HCT116 (cell line): ENCODE measurements at regions not wholly inside any gene's neighbourhood (a gene's known extent, or its start where the extent isn't known, plus 50 kb on each side); places are given as distances from the start of the nearest gene placed in this dataset.

Experiments
- ATAC-seq: fragments of 200-7000 bp; cut with Tn5 transposase; 2 replicates; pipeline ENCODE4 v1.9.1; 2020; ENCODE audit warnings: mild to moderate bottlenecking, moderate library complexity
- BruUV-seq: library from RNA; stranded (reverse); fragments of 400-500 nt; replicated peaks from 2 replicates; lab custom pipeline; 2021; lab: Mats Ljungman, UMichigan
- CTCF ChIA-PET: fragments of 300-600 bp; sonication (Branson Sonifier 250); formaldehyde crosslinking; loops from one replicate; lab custom pipeline; 2021; ENCODE audit warnings: antibody characterized with exemption; lab: Charles Lee
- POLR2A ChIA-PET: fragments of 300-600, 350-600 bp; sonication (Branson Sonifier 250); formaldehyde crosslinking; loops from one replicate; lab custom pipeline; 2021; ENCODE audit warnings: antibody characterized with exemption; lab: Charles Lee
- RAD21 ChIA-PET, 2 experiments: fragments of 300-600 bp; sonication (Branson Sonifier 250); formaldehyde crosslinking; loops; one replicate each; lab custom pipeline; 2023; ENCODE audit warnings: low total read pairs in 2 of 2; ENCODE audit not compliant: uncharacterized antibody in 2 of 2, unreplicated experiment in 2 of 2, low non-redundant PET in 1 of 2; lab: Charles Lee
- DNase-seq: peaks from one replicate; pipeline ENCODE4 v3.0.0-alpha.2; 2010; ENCODE audit warnings: low read depth, low spot score
- H2AFZ ChIP-seq: fragments of 200-600 bp; shearing (Covaris generic), sonication (generic); 2 replicates; pipeline ENCODE4 v1.6.1; 2017; ENCODE audit warnings: low read depth, mixed run types, mixed read lengths, antibody characterized with exemption, low read length; ENCODE audit not compliant: poor library complexity, severe bottlenecking
- H3K27ac ChIP-seq: 2 replicates; pipeline ENCODE4 v1.5.1; 2012; ENCODE audit warnings: low read depth, low read length
- H3K27me3 ChIP-seq: fragments of 200-600 bp; sonication (generic); 2 replicates; pipeline ENCODE4 v1.6.1; 2016; ENCODE audit warnings: mixed run types, low read length, mixed read lengths; ENCODE audit not compliant: insufficient read depth
- H3K36me3 ChIP-seq, 2 experiments: fragments of 200-500 bp in 1 of 2; fragments of 200-600 bp in 1 of 2; sonication (Bioruptor generic) in 1 of 2; sonication (generic) in 1 of 2; 2 replicates each; pipeline versions ENCODE4 v1.5.1 to v1.6.1; 2014 to 2016; ENCODE audit warnings: low read length in 2 of 2, inconsistent platforms in 1 of 2, mixed read lengths in 1 of 2, mixed run types in 1 of 2; ENCODE audit not compliant: insufficient read depth in 2 of 2, control insufficient read depth in 1 of 2
- H3K4me1 ChIP-seq, 2 experiments: fragments of 200-600 bp in 1 of 2; sonication (generic) in 1 of 2; 2 replicates each; pipeline versions ENCODE4 v1.5.1 to v1.6.1; 2012 to 2017; ENCODE audit warnings: low read length in 2 of 2, inconsistent platforms in 1 of 2, mild to moderate bottlenecking in 1 of 2, mixed read lengths in 1 of 2, mixed run types in 1 of 2, moderate library complexity in 1 of 2; ENCODE audit not compliant: insufficient read depth in 2 of 2, control insufficient read depth in 1 of 2
- H3K4me2 ChIP-seq: fragments of 200-600 bp; sonication (generic); 2 replicates; pipeline ENCODE4 v1.6.1; 2017; ENCODE audit warnings: mixed run types, low read length, mixed read lengths
- H3K4me3 ChIP-seq, 2 experiments: fragments of 200-600 bp in 1 of 2; sonication (generic) in 1 of 2; replicated peaks in 1 of 2; 2 replicates each; pipeline ENCODE4 v1.5.1; 2011 to 2016; ENCODE audit warnings: low read length in 2 of 2, control low read depth in 1 of 2, low read depth in 1 of 2, mild to moderate bottlenecking in 1 of 2, mixed read lengths in 1 of 2, mixed run types in 1 of 2
- H3K79me2 ChIP-seq: fragments of 200-600 bp; sonication (generic); 2 replicates; pipeline ENCODE4 v1.6.1; 2017; ENCODE audit warnings: mild to moderate bottlenecking, mixed run types, low read length, moderate library complexity, mixed read lengths; ENCODE audit not compliant: insufficient read depth
- H3K9ac ChIP-seq: fragments of 200-600 bp; sonication (generic); 2 replicates; pipeline ENCODE4 v1.6.1; 2016; ENCODE audit warnings: low read length, mixed read lengths
- H3K9me2 ChIP-seq: fragments of 200-600 bp; sonication (generic), shearing (Covaris generic); 2 replicates; pipeline ENCODE4 v1.6.1; 2017; ENCODE audit warnings: mixed run types, mild to moderate bottlenecking, moderate library complexity; ENCODE audit not compliant: insufficient read depth
- H3K9me3 ChIP-seq, 2 experiments: fragments of 200-500 bp in 1 of 2; fragments of 200-600 bp in 1 of 2; sonication (Bioruptor generic) in 1 of 2; sonication (generic) in 1 of 2; 2 replicates each; pipeline ENCODE4 v1.6.1; 2014 to 2017; ENCODE audit warnings: low read length in 2 of 2, mixed read lengths in 2 of 2, inconsistent platforms in 1 of 2, low read depth in 1 of 2, mild to moderate bottlenecking in 1 of 2, mixed run types in 1 of 2, moderate library complexity in 1 of 2; ENCODE audit not compliant: control insufficient read depth in 1 of 2, insufficient read depth in 1 of 2
- H4K20me1 ChIP-seq: fragments of 200-600 bp; sonication (generic), shearing (Covaris generic); 2 replicates; pipeline ENCODE4 v1.6.1; 2017; ENCODE audit warnings: mixed run types, mild to moderate bottlenecking, moderate library complexity; ENCODE audit not compliant: insufficient read depth
- CBX3 ChIP-seq: IDR thresholded peaks from 2 replicates; pipeline ENCODE4 v1.6.1; 2012; ENCODE audit warnings: low read depth
- CEBPB ChIP-seq: IDR thresholded peaks from 2 replicates; pipeline ENCODE4 v1.6.1; 2012; ENCODE audit warnings: low read depth
- EZH2 ChIP-seq: fragments of 200-600 bp; sonication (generic); IDR thresholded peaks from 2 replicates; pipeline ENCODE4 v1.6.1; 2017; ENCODE audit warnings: antibody characterized with exemption, mixed run types
- JUND ChIP-seq: IDR thresholded peaks from 2 replicates; pipeline ENCODE4 v1.6.1; 2012
- SRF ChIP-seq: IDR thresholded peaks from 2 replicates; pipeline ENCODE4 v1.6.1; 2012; ENCODE audit warnings: low read depth
- ZBTB33 ChIP-seq: IDR thresholded peaks from 2 replicates; pipeline ENCODE4 v1.6.1; 2011; ENCODE audit warnings: mild to moderate bottlenecking, low read length, moderate library complexity; ENCODE audit not compliant: insufficient replicate concordance; ENCODE audit errors: extremely low read depth
- ZNF274 ChIP-seq: fragments of 200-500 bp; sonication (Bioruptor generic); IDR thresholded peaks from 2 replicates; pipeline ENCODE4 v1.6.1; 2014; ENCODE audit warnings: mild to moderate bottlenecking, low read depth, low read length, inconsistent platforms
- intact Hi-C: fragments of 100-400 bp; cut with micrococcal nuclease; formaldehyde crosslinking; loops from 2 replicates; pipeline ENCODE4 v1.10.0; 2022

GRCh38 chr5:119808474-119808873 is 179.1 kb downstream of the FAM170A start:
- Histone ChIP-seq H3K4me1 (no peaks in the 10 kb centered on the region), H3K79me2 (no peaks in the 10 kb centered on the region), H3K36me3 (no peaks in the 10 kb centered on the region), H3K27ac (no peak overlapping the region), H3K4me3 (no peak overlapping the region), H3K9me2 (no peaks in the 10 kb centered on the region), H3K27me3 (no peaks in the 10 kb centered on the region), H3K9ac (no peak overlapping the region), H3K4me2 (no peak overlapping the region), H3K9me3 (no peaks in the 10 kb centered on the region), H2AFZ (no peak overlapping the region), H4K20me1 (no peaks in the 10 kb centered on the region)
- ChIA-PET POLR2A (no interaction called here), RAD21 (no interaction called here), CTCF (no interaction called here)
- TF ChIP-seq EZH2 (no peak), JUND (no peak), SRF (no peak), ZBTB33 (no peak), CBX3 (no peak), CEBPB (no peak), ZNF274 (no peak)
- BruUV-seq = no TSS peak
- intact Hi-C loops = no loop called here
- no peak for ATAC-seq
- no peak for DNase-seq

- DNase-seq (no peak), ATAC-seq (no peak)
- Histone ChIP-seq H3K4me3 (no peak overlapping the region), H3K9me2 (no peaks in the 10 kb centered on the region), H3K9ac (no peak overlapping the region), H3K36me3 (no peaks in the 10 kb centered on the region), H3K27me3 (no peaks in the 10 kb centered on the region), H3K4me1 (no peaks in the 10 kb centered on the region), H2AFZ (no peak overlapping the region), H3K9me3 (no peaks in the 10 kb centered on the region), H3K79me2 (no peaks in the 10 kb centered on the region), H4K20me1 (no peaks in the 10 kb centered on the region), H3K4me2 (no peak overlapping the region), H3K27ac (no peak overlapping the region)
- ChIA-PET POLR2A (no interaction called here), CTCF (no interaction called here), RAD21 (no interaction called here)
- intact Hi-C loops = no loop called here
- no peak for TF ChIP-seq ZBTB33
- no TSS peak for BruUV-seq
Measured at GRCh38 chr5:119810217-119810616, 180.9 kb downstream of the FAM170A start.
